NCI-H2081 treated with DMSO at 0.1 percent for 48 hours (cell line): ENCODE measurements at regions not wholly inside any gene's neighbourhood (a gene's known extent, or its start where the extent isn't known, plus 50 kb on each side); places are given as distances from the start of the nearest gene placed in this dataset.

Experiments used
- DNase-seq: peaks from one replicate; lab custom pipeline; 2025; lab: John Stamatoyannopoulos, UW

GRCh38 chr5:106578736-106579135 is 1092.0 kb downstream of the EFNA5 start:
- DNase-seq: no peak

- DNase-seq: no peak
Observed at GRCh38 chr5:106574820-106575219, 1095.9 kb downstream of the EFNA5 start.

GRCh38 chr5:106566031-106566430 is 1104.7 kb downstream of the EFNA5 start:
- DNase-seq: no peak

GRCh38 chr5:106545325-106545724 is 1125.4 kb downstream of the EFNA5 start:
- no peak for DNase-seq

GRCh38 chr5:106543330-106543729 is 1127.4 kb downstream of the EFNA5 start:
- no peak for DNase-seq

- no peak for DNase-seq
Observed at GRCh38 chr5:106530150-106530549, 1140.6 kb downstream of the EFNA5 start.

- DNase-seq: no peak
Observed at GRCh38 chr5:106525438-106525837, 1145.3 kb downstream of the EFNA5 start.

GRCh38 chr5:106523852-106524251 is 1146.9 kb downstream of the EFNA5 start:
- no peak for DNase-seq

GRCh38 chr5:106522296-106522695 is 1148.4 kb downstream of the EFNA5 start:
- DNase-seq: no peak

- DNase-seq: no peak
Observed at GRCh38 chr5:106521701-106522100, 1149.0 kb downstream of the EFNA5 start.

GRCh38 chr5:106510321-106510720 is 1160.4 kb downstream of the EFNA5 start:
- DNase-seq: no peak

GRCh38 chr5:106508894-106509293 is 1161.8 kb downstream of the EFNA5 start:
- DNase-seq: no peak

GRCh38 chr5:106493910-106494309 is 1176.8 kb downstream of the EFNA5 start:
- no peak for DNase-seq

GRCh38 chr5:106489004-106489403 is 1181.7 kb downstream of the EFNA5 start:
- no peak for DNase-seq

- DNase-seq: no peak
Observed at GRCh38 chr5:106488407-106488806, 1182.3 kb downstream of the EFNA5 start.

GRCh38 chr5:106481374-106481773 is 1189.4 kb downstream of the EFNA5 start:
- DNase-seq: no peak

GRCh38 chr5:106476630-106477029 is 1194.1 kb downstream of the EFNA5 start:
- no peak for DNase-seq

GRCh38 chr5:106474066-106474465 is 1196.7 kb downstream of the EFNA5 start:
- DNase-seq: no peak

GRCh38 chr5:106459541-106459940 is 1211.2 kb downstream of the EFNA5 start:
- DNase-seq: no peak

GRCh38 chr5:106454651-106455415 is 1215.9 kb downstream of the EFNA5 start:
- DNase-seq: no peak

GRCh38 chr5:106454050-106454449 is 1216.7 kb downstream of the EFNA5 start:
- DNase-seq: no peak

- no peak for DNase-seq
Observed at GRCh38 chr5:106451998-106452397, 1218.7 kb downstream of the EFNA5 start.

- no peak for DNase-seq
Observed at GRCh38 chr5:106443746-106444145, 1227.0 kb downstream of the EFNA5 start.

- no peak for DNase-seq
Observed at GRCh38 chr5:106435185-106435584, 1235.6 kb downstream of the EFNA5 start.
